NCI-H1694 (cell line): ENCODE measurements at regions not wholly inside any gene's neighbourhood (a gene's known extent, or its start where the extent isn't known, plus 50 kb on each side); places are given as distances from the start of the nearest gene placed in this dataset.

Experiments used
- DNase-seq: peaks from one replicate; lab custom pipeline; 2025; lab: John Stamatoyannopoulos, UW

GRCh38 chr14:76948976-76949375 lies 79.5 kb downstream of the IRF2BPL start:
- no peak for DNase-seq

- no peak for DNase-seq
Observed at GRCh38 chr14:76948213-76948947, 80.1 kb downstream of the IRF2BPL start.

DNA sequence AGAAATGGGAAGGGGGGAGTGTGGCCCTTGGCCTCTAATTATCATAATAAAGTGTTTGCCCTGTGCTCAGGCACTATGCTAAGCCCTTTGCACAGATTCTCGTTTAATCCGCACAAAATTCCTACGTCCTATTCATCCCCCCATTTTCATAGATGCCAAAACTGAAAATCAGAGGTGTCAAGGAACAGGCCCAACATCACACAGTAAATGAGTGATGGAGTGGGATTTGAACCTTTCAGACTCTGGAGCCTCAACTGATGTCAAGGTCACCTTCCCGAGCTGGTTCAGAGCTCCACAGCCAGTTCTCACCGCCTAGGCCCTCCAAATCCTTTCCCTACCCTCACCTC lies 80.7 kb downstream of the IRF2BPL start:
- DNase-seq, result no peak

- DNase-seq, result peak; percentile 98
Observed at GRCh38 chr14:76947078-76947837, 81.2 kb downstream of the IRF2BPL start.

- DNase-seq, result no peak
Observed at GRCh38 chr14:76946753-76947077, 81.8 kb downstream of the IRF2BPL start.

- no peak for DNase-seq
Observed at GRCh38 chr14:76943072-76943471, 85.4 kb downstream of the IRF2BPL start.

DNA sequence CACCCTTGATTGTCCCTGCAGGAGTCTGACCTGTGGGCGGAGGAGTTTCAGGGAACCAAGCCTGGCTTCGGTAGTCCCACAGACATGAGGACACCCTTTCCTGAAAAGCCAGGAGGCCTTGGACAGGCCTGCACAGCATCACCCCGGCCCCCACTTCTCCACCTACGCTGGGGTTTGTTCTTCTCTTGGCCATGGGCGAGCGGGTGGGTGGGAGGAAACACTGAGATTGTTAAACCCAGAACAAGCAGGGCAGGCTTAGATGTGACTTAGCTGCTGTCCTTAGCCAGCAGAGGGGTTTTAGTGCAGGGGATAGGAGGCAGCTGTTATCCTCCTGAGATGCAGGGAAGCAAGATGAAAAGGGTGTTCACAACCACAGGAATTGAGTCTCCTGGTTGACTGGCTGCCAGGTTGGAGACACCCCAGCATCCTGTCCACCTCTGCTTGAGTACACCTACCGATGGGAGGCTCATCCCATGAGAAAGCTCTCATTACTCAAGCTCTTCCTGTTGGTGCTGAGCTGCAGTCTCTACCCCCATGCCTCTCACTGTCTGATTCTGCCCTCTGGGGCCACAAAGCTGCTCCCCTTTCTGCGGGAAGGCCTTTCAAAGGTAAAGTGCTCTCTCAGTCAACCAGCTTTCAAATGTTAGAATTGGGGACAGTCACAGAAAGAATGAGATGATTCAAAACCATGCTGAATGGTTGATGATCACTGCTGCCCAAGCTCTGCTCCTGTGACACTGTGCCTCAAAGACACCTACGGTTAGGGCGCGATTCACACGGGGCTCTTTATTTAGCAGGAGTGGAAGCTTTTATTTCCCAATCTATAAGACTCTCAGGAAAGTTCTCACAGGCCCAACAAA lies 86.3 kb downstream of the IRF2BPL start:
- no peak for DNase-seq

DNA sequence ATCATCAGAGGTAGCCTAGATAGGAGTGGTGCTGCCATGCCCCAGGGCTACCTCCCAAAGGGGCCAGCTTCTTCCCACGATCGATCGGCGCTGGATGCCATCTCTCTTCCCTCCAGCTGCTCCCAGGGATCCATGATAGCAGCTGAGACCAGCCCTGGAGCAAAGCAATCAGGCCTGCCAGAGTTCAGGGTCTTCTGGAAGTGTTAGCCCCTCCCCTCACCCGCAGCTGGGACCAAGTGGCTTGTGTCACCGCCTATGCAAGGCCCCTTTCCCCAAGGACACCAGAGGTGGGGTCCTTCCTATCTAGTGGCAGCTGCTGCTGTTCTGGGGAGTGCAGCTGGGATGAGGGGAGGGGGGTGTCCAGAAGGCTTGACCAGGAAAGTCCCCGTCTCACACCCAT lies 87.0 kb downstream of the IRF2BPL start:
- no peak for DNase-seq

GRCh38 chr14:76940021-76940760 lies 88.3 kb downstream of the IRF2BPL start:
- no peak for DNase-seq

DNA sequence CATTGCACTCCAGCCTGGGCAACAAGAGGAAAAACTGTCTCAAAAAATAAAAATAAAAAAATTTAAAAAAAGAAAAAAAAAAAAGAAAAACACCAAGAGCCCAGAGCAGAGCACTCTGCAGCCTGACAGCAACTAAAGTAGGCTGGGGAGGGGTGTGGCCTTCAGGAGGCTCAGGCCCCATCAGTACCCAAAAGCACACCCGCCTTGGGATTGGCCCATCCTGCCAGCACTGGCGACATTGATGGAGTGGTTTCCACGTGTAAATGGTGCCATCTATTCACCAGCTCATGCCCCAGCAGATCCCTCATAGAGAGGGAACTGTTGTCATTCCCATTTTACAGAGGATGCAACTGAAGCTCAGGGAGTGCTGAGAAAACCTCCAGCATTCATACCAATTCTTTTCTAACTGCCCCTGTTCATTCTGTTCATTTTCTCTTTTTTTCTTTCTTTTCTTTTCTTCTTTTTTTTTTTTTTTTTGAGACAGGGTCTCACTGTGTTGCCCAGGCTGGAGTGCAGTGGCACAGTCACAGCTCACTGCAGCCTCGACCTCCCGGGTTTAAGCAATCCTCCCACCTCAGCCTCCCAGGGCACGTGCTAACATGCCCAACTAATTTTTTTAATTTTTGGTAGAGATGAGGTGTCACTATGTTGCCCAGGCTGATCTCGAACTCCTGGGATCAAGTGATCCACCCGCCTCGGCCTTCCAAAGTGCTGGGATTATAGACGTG lies 89.3 kb downstream of the IRF2BPL start:
- peak; percentile 42 for DNase-seq

DNA sequence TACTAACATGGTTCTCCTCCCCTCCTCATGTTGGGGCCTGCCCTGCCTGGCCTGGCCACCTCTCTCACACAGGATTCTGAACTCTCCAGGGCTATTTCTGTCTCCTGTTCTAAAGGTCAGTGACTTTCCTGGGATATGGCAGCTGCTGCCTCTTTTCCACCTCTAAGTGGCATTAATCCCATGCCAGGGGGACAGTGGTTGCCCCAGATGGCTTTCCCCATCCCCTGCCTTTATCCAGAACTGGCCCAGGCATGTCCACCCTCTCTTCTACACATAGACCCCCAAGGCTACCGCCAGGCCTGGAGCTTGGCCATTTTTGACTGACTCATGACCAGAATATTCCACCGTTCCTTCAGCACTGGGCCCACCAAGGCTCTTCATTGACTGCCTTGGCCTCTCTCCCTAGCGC lies 90.4 kb downstream of the IRF2BPL start:
- DNase-seq, result no peak

DNA sequence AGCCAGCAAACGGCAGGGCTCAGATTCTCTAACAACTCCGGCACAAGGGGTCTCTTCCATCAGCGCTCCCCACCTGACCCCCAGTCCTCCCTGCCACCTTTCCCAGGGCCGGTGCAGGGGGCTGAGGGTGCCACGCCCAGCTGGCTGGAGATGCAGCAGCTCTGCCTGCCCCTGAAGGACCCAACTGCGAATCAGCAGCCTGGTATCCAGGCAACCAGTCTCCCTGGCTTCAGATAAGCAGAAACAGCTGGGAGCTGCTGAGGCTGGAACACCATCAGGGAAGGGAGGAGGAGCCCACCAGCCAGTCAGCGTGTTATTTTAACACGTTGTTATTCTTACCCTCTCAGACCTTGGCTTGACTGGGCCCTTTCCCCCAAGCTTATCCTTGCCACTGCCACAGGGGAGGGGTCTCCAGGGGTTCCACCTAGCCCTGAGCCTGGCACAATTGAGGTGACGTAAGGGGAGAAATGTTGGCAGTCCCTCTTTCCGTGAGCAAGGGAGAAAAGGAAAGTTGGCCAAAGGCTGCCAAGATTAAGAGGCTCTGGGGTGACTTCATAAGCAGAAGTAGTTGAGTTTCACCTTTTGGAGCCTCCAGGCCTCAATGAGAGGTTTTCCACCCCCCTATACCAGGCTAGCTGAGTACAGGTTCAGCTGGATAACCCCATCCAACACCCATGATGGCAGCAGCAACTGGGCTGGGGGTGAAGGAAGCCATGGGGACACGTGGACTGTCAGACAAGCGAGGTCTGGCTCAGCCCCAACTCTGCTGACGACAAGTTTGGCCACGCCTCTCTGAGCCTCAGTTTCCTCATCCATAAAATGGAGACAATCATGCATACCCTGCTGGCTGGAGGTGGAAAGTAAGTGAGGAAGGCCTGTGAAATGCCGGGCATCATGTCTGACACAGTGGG lies 91.1 kb downstream of the IRF2BPL start:
- DNase-seq, result peak; percentile 95

DNA sequence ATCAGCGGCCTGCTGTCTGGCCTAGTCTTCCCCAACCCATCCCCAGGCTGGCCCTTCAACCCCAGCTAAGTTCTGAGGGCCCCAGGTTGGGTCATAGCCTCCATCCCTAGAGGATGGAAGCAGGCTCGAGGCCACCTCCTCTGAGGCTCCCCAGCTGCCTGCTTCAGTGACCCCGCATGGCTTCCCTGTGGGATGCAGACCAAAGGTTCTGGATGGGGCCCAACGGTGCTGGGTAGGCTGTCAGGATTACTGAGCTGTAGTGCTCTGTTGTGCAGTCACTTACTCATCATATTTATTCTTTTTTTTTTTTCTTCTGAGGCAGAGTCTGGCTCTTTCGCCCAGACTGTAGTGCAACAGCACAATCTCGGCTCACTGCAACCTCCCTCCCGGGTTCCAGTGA lies 92.0 kb downstream of the IRF2BPL start:
- no peak for DNase-seq

DNA sequence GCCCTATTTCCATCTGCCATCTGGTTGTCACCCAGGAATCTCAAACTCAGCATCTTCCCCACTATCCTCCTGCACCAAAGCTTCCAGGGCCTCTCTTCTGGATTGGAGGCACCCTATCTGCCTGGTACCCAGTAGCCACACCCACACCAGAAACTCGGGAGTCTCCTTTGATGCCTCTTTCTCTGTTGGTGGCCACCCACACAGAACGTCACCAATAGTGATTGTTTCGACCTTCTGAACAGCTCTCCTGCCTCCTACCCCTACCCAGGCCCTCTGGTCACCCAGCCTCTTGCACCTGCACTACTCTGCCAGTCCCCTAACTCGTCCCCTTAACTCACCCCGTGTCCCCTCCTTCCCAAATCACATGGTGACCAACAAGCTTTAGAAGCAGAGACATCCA lies 95.0 kb downstream of the IRF2BPL start:
- no peak for DNase-seq

GRCh38 chr14:76931631-76932402 lies 96.7 kb downstream of the IRF2BPL start:
- DNase-seq, result no peak

DNA sequence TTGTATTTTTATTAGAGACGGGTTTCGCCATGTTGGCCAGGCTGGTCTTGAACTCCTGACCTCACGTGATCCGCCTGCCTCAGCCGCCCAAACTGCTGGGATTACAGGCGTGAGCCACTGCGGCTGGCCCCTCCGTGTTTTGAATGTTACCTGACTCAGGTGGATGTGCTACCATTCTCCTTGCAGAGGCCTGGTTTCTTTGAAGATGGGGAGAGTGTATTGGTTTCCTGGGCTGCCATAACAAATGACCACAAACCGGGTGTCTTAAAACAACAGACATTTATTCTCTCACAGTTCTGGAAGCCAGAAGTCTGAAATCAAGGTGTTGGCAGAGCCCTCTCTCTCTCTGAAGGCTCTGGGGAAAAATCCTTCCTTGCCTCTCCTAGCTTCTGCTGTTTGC lies 98.0 kb downstream of the IRF2BPL start:
- no peak for DNase-seq

GRCh38 chr14:76929927-76930326 lies 98.6 kb downstream of the IRF2BPL start:
- no peak for DNase-seq

- peak; percentile 63 for DNase-seq
Observed at GRCh38 chr14:76927971-76928700, 100.4 kb downstream of the IRF2BPL start.
